Panc1 (cell line): ENCODE measurements at regions not wholly inside any gene's neighbourhood (a gene's known extent, or its start where the extent isn't known, plus 50 kb on each side); places are given as distances from the start of the nearest gene placed in this dataset.
"Not testable (repeated sequence)": the region's sequence is repeated elsewhere in the genome, so short reads cannot be mapped to it uniquely, and the experiment has no call there.

Source experiments
- ATAC-seq: fragments of 200-7000 bp; cut with Tn5 transposase; 2 replicates; pipeline ENCODE4 v1.9.1; 2020; ENCODE audit warnings: mild to moderate bottlenecking, moderate library complexity
- BruUV-seq: library from RNA; stranded (reverse); fragments of 400-500 nt; replicated peaks from 2 replicates; lab custom pipeline; 2021; lab: Mats Ljungman, UMichigan
- CTCF ChIA-PET: fragments of 300-600 bp; sonication (Branson Sonifier 250); formaldehyde crosslinking; loops from one replicate; lab custom pipeline; 2022; ENCODE audit warnings: antibody characterized with exemption; lab: Charles Lee
- POLR2A ChIA-PET: fragments of 300-600 bp; sonication (Branson Sonifier 250); formaldehyde crosslinking; loops from one replicate; lab custom pipeline; 2022; ENCODE audit warnings: antibody characterized with exemption; lab: Charles Lee
- DNase-seq: peaks from one replicate; pipeline ENCODE4 v3.0.0-alpha.2; 2010; ENCODE audit warnings: low read depth, low spot score
- H3K27ac ChIP-seq: 2 replicates; pipeline ENCODE4 v1.5.1; 2011; ENCODE audit warnings: mild to moderate bottlenecking, low read length, inconsistent platforms
- H3K27me3 ChIP-seq: fragments of 200-500 bp; sonication (Bioruptor generic); 2 replicates; pipeline ENCODE4 v1.6.0; 2014; ENCODE audit warnings: low read length, inconsistent platforms; ENCODE audit not compliant: control insufficient read depth, insufficient read depth
- H3K36me3 ChIP-seq: fragments of 200-500 bp; sonication (Bioruptor generic); 2 replicates; pipeline ENCODE4 v1.5.1; 2014; ENCODE audit warnings: inconsistent platforms, mild to moderate bottlenecking, low read length, moderate library complexity; ENCODE audit not compliant: control insufficient read depth, insufficient read depth
- H3K4me1 ChIP-seq: 2 replicates; pipeline ENCODE4 v1.5.1; 2011; ENCODE audit warnings: inconsistent platforms, mild to moderate bottlenecking, low read length, moderate library complexity; ENCODE audit not compliant: control insufficient read depth, insufficient read depth
- H3K4me3 ChIP-seq, 2 experiments: 2 replicates each; pipeline ENCODE4 v1.5.1; 2011 to 2012; ENCODE audit warnings: low read depth in 2 of 2, low read length in 2 of 2, mild to moderate bottlenecking in 2 of 2, inconsistent platforms in 1 of 2, moderate library complexity in 1 of 2
- H3K9me3 ChIP-seq: fragments of 200-500 bp; sonication (Bioruptor generic); 2 replicates; pipeline ENCODE4 v1.5.1; 2014; ENCODE audit warnings: low read depth, mild to moderate bottlenecking, inconsistent platforms, low read length, moderate library complexity; ENCODE audit not compliant: control insufficient read depth, insufficient read depth
- POLR2AphosphoS5 ChIP-seq: IDR thresholded peaks from 2 replicates; pipeline ENCODE4 v1.6.1; 2012; ENCODE audit warnings: mild to moderate bottlenecking, low read depth, low read length, moderate library complexity
- REST ChIP-seq, 2 experiments: IDR thresholded peaks; 2 replicates each; pipeline ENCODE4 v1.6.1; 2011 to 2012; ENCODE audit warnings: low read depth in 2 of 2, control low read depth in 1 of 2, low read length in 1 of 2, mild to moderate bottlenecking in 1 of 2, moderate library complexity in 1 of 2; ENCODE audit not compliant: insufficient read depth in 1 of 2
- SIN3A ChIP-seq: IDR thresholded peaks from 2 replicates; pipeline ENCODE4 v1.6.1; 2012; ENCODE audit warnings: low read depth, mild to moderate bottlenecking, low read length, moderate library complexity, borderline replicate concordance; ENCODE audit not compliant: insufficient read depth
- TCF7L2 ChIP-seq: IDR thresholded peaks from 2 replicates; pipeline ENCODE4 v1.6.1; 2011; ENCODE audit warnings: mild to moderate bottlenecking, low read depth, low read length, inconsistent platforms
- in situ Hi-C: cut with HindIII; loops from 2 replicates; pipeline ENCODE4 v1.10.0; 2016; ENCODE audit warnings: low sequenced_read_pairs, low pct_unique_long_range_greater_than_20kb
- intact Hi-C: fragments of 100-400 bp; cut with micrococcal nuclease; formaldehyde crosslinking; loops from one replicate; pipeline ENCODE4 v1.10.0; 2022; ENCODE audit not compliant: unreplicated experiment
- TF ChIP-seq, protein P1 (sequence below): fragments of 450-650 bp; IDR thresholded peaks from 2 replicates; pipeline ENCODE4 v1.5.1; 2017; ENCODE audit warnings: mild to moderate bottlenecking

DNA sequence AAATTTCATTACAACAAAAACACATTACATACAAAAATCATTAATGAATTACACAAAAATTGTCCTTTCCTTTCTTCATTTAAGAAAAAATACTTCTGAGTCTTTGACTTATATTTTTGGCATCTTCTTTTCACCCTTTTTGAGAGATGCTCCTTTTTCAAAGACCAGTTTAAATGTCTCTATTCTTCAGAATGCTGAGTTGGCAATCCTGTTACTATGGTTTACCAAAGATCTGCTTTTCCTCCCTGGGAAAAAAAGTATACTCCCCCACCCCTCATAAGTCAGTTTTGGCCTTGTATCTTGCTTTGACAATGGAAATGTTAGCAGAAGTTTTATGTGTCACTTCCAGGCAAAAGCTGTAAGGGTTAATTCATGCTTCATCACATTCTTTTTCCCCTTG, 198.4 kb upstream of the GRM3 start:
- CTCF ChIA-PET: interaction anchor here (0.5 kb wide), 1 partner anchor 460 kb away, joined by 6 read pairs; no protein-coding TSS in a partner anchor
- Histone ChIP-seq H3K27me3 (no peaks in the 10 kb centered on the region), H3K4me1 (no peaks in the 10 kb centered on the region), H3K27ac (no peak overlapping the region), H3K36me3 (no peaks in the 10 kb centered on the region), H3K4me3 (no peak overlapping the region), H3K9me3 (no peaks in the 10 kb centered on the region)
- BruUV-seq: no TSS peak
- POLR2A ChIA-PET: no interaction called here
- intact Hi-C loops (no loop called here), in situ Hi-C loops (no loop called here)
- ATAC-seq (no peak), DNase-seq (no peak)
- TF ChIP-seq TCF7L2 (no peak), REST (IDR thresholded peaks at IDR 0.05; ENCODE audit: insufficient read depth in 1 of 2, low read depth in 2 of 2, low read length in 1 of 2) (no peak), POLR2AphosphoS5 (no peak), SIN3A (no peak)
- TF ChIP-seq, protein P1, sequence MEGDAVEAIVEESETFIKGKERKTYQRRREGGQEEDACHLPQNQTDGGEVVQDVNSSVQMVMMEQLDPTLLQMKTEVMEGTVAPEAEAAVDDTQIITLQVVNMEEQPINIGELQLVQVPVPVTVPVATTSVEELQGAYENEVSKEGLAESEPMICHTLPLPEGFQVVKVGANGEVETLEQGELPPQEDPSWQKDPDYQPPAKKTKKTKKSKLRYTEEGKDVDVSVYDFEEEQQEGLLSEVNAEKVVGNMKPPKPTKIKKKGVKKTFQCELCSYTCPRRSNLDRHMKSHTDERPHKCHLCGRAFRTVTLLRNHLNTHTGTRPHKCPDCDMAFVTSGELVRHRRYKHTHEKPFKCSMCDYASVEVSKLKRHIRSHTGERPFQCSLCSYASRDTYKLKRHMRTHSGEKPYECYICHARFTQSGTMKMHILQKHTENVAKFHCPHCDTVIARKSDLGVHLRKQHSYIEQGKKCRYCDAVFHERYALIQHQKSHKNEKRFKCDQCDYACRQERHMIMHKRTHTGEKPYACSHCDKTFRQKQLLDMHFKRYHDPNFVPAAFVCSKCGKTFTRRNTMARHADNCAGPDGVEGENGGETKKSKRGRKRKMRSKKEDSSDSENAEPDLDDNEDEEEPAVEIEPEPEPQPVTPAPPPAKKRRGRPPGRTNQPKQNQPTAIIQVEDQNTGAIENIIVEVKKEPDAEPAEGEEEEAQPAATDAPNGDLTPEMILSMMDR: no peak

- Histone ChIP-seq H3K4me3 (no peak overlapping the region), H3K9me3 (no peaks in the 10 kb centered on the region), H3K27ac (no peak overlapping the region), H3K4me1 (no peaks in the 10 kb centered on the region), H3K36me3 (no peaks in the 10 kb centered on the region), H3K27me3 (no peaks in the 10 kb centered on the region)
- CTCF ChIA-PET: no interaction called here
- TF ChIP-seq SIN3A (no peak), POLR2AphosphoS5 (no peak), REST (IDR thresholded peaks at IDR 0.05; ENCODE audit: insufficient read depth in 1 of 2, low read depth in 2 of 2, low read length in 1 of 2) (no peak), TCF7L2 (no peak)
- TF ChIP-seq, protein P1: no peak
- DNase-seq (no peak), ATAC-seq (no peak)
- POLR2A ChIA-PET: no interaction called here
- in situ Hi-C loops (no loop called here), intact Hi-C loops (no loop called here)
- BruUV-seq: no TSS peak
These were observed 199.5 kb upstream of the GRM3 start for GRCh38 chr7:86444245-86444644.

GRCh38 chr7:86440420-86440819, 203.3 kb upstream of the GRM3 start:
- H3K27me3 ChIP-seq, BruUV-seq, H3K27ac ChIP-seq, CTCF ChIA-PET, H3K4me3 ChIP-seq, in situ Hi-C loops, POLR2A ChIA-PET, H3K4me1 ChIP-seq, H3K9me3 ChIP-seq, intact Hi-C loops, H3K36me3 ChIP-seq, DNase-seq, ATAC-seq: not testable (repeated sequence)
